Stromal cell of bone marrow (primary cell): ENCODE measurements at regions not wholly inside any gene's neighbourhood (a gene's known extent, or its start where the extent isn't known, plus 50 kb on each side); places are given as distances from the start of the nearest gene placed in this dataset.

Experiments used
- DNase-seq: peaks from one replicate; pipeline ENCODE4 v3.0.0-alpha.2; 2012; ENCODE audit warnings: low read depth

- DNase-seq = no peak
Measured at GRCh38 chr10:90328459-90328858, 529.4 kb downstream of the HTR7 start.

- no peak for DNase-seq
Measured at GRCh38 chr10:90328896-90329295, 528.9 kb downstream of the HTR7 start.

- DNase-seq = no peak
Measured at GRCh38 chr10:90337316-90337715, 520.5 kb downstream of the HTR7 start.

GRCh38 chr10:90342480-90342879 is 515.4 kb downstream of the HTR7 start:
- DNase-seq = no peak

GRCh38 chr10:90344226-90344625 is 513.6 kb downstream of the HTR7 start:
- no peak for DNase-seq

- no peak for DNase-seq
Measured at GRCh38 chr10:90347239-90347638, 510.6 kb downstream of the HTR7 start.

- DNase-seq = no peak
Measured at GRCh38 chr10:90350122-90350521, 507.7 kb downstream of the HTR7 start.

- DNase-seq = no peak
Measured at GRCh38 chr10:90352288-90352687, 505.6 kb downstream of the HTR7 start.

GRCh38 chr10:90354914-90355313 is 502.9 kb downstream of the HTR7 start:
- DNase-seq = no peak

- DNase-seq = no peak
Measured at GRCh38 chr10:90363799-90364483, 493.9 kb downstream of the HTR7 start.

GRCh38 chr10:90372451-90372850 is 485.4 kb downstream of the HTR7 start:
- DNase-seq = no peak

GRCh38 chr10:90373911-90374310 is 483.9 kb downstream of the HTR7 start:
- no peak for DNase-seq

- peak; percentile 15 for DNase-seq
Measured at GRCh38 chr10:90378524-90379076, 479.2 kb downstream of the HTR7 start.

GRCh38 chr10:90381468-90381867 is 476.4 kb downstream of the HTR7 start:
- DNase-seq = no peak

GRCh38 chr10:90389876-90390275 is 468.0 kb downstream of the HTR7 start:
- DNase-seq = no peak

- DNase-seq = no peak
Measured at GRCh38 chr10:90394311-90394710, 463.5 kb downstream of the HTR7 start.

- DNase-seq = no peak
Measured at GRCh38 chr10:90396721-90397120, 461.1 kb downstream of the HTR7 start.

GRCh38 chr10:90398566-90398965 is 459.3 kb downstream of the HTR7 start:
- no peak for DNase-seq

- no peak for DNase-seq
Measured at GRCh38 chr10:90399782-90400181, 458.1 kb downstream of the HTR7 start.

- no peak for DNase-seq
Measured at GRCh38 chr10:90403211-90404000, 454.4 kb downstream of the HTR7 start.

- no peak for DNase-seq
Measured at GRCh38 chr10:90407131-90407530, 450.7 kb downstream of the HTR7 start.

GRCh38 chr10:90407851-90408250 is 450.0 kb downstream of the HTR7 start:
- DNase-seq = no peak

- DNase-seq = no peak
Measured at GRCh38 chr10:90412582-90412981, 445.3 kb downstream of the HTR7 start.
